Psoas muscle (tissue), 7 donors: ENCODE measurements at regions not wholly inside any gene's neighbourhood (a gene's known extent, or its start where the extent isn't known, plus 50 kb on each side); places are given as distances from the start of the nearest gene placed in this dataset.

Experiments used
- ATAC-seq, 4 donors: fragments of 200-7000 bp; cut with Tn5 transposase; one replicate each; pipeline ENCODE4 v1.9.1; 2020; ENCODE audit warnings: moderate library complexity in 3 of 4, mild to moderate bottlenecking in 2 of 4
- DNase-seq, 2 donors: peaks; one replicate each; pipeline ENCODE4 v3.0.0-alpha.2; 2020
- H3K27ac ChIP-seq: fragments of 200-600 bp; one replicate; pipeline ENCODE4 v1.8.0; 2022
- H3K27me3 ChIP-seq, 3 donors: fragments of 200-600 bp in 1 of 3; one replicate each; pipeline versions ENCODE4 v1.6.1 to v1.8.0; 2013 to 2022; ENCODE audit warnings: low read length in 2 of 3, mild to moderate bottlenecking in 2 of 3, moderate library complexity in 1 of 3; ENCODE audit not compliant: insufficient read depth in 3 of 3
- H3K36me3 ChIP-seq, 2 donors: fragments of 200-600 bp in 1 of 2; one replicate each; pipeline versions ENCODE4 v1.6.1 to v1.8.0; 2013 to 2022; ENCODE audit warnings: low read depth in 1 of 2, mild to moderate bottlenecking in 1 of 2, moderate library complexity in 1 of 2; ENCODE audit not compliant: insufficient read depth in 1 of 2
- H3K4me1 ChIP-seq: fragments of 200-600 bp; one replicate; pipeline ENCODE4 v1.8.0; 2022
- H3K4me3 ChIP-seq: fragments of 200-600 bp; one replicate; pipeline ENCODE4 v1.8.0; 2022; ENCODE audit warnings: mild to moderate bottlenecking
- H3K9me3 ChIP-seq: fragments of 200-600 bp; one replicate; pipeline ENCODE4 v1.8.0; 2022
- WGBS, 3 donors: extraction: QIAGEN DNeasy Blood & Tissue Kit; methylation state at CpG; one replicate each; pipeline versions ENCODE4 v1.1.6 to v1.1.7; 2013; 5-methylcytosine and 5-hydroxymethylcytosine counted together
- intact Hi-C, 2 donors: fragments of 100-400 bp; cut with DNase I; formaldehyde crosslinking; loops; one replicate each; pipeline versions ENCODE4 v1.11.0 to v1.14.2; 2022
- TF ChIP-seq, protein P1 (sequence below): fragments of 200-600 bp; IDR thresholded peaks from one replicate; pipeline ENCODE4 v1.8.0; 2022; ENCODE audit warnings: antibody characterized with exemption
- donor health status: healthy with polysubstance abuse.
- donor health status: DM: no; HTN: no; CAD: no; lungs with moderate emphysema.
- donor health status: Bipolar disorder and iron deficiency.
- donor health status: healthy.
- donor health status: DM: yes; HTN: yes; CAD: no.
- donor health status: DM: no; HTN: no; CAD: no.
- donor health status: DM: yes; HTN: yes; CAD: no.

DNA sequence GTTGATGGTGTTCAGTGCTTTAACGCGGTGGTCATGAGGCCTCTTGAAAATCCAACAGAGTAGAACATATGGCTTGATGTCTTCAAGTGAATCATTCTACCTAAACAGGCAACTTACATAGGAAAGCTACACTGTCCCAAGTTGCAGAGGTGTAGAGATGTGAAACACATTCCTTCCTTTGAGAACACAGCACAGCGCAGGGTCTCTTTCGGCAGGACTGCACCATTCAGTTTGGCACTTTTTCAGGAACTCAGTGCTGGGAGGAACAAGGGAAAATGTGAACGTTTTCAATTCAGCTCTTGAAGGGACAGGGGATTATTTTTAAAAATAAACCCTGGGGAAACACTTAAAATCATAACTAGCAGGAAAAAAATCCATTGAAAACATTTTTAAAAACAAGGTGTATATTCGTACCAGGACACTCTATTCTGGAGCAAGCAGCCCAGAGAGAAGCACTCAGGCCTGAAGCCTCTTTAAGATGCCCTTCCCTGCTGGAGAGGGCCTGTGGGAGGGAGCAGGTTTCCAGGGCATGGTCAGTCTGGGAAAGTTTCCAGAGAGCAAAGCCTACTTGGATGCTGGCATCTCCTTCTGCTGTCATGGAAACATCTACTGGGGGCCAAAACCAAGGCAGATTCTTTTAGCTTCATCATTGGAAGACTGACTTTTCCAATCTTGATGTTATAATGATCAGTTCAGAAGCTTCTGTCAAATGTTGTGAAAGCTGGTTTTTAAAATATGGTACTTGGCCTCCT, 60.4 kb upstream of the NPVF start:
- H3K27ac ChIP-seq: no peak overlapping the region
- 50 to 56% (median 50%) methylated on average over 6 of the region's 6 CpGs for WGBS, 3 donors
- TF ChIP-seq, protein P1, sequence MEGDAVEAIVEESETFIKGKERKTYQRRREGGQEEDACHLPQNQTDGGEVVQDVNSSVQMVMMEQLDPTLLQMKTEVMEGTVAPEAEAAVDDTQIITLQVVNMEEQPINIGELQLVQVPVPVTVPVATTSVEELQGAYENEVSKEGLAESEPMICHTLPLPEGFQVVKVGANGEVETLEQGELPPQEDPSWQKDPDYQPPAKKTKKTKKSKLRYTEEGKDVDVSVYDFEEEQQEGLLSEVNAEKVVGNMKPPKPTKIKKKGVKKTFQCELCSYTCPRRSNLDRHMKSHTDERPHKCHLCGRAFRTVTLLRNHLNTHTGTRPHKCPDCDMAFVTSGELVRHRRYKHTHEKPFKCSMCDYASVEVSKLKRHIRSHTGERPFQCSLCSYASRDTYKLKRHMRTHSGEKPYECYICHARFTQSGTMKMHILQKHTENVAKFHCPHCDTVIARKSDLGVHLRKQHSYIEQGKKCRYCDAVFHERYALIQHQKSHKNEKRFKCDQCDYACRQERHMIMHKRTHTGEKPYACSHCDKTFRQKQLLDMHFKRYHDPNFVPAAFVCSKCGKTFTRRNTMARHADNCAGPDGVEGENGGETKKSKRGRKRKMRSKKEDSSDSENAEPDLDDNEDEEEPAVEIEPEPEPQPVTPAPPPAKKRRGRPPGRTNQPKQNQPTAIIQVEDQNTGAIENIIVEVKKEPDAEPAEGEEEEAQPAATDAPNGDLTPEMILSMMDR: no peak

DNA sequence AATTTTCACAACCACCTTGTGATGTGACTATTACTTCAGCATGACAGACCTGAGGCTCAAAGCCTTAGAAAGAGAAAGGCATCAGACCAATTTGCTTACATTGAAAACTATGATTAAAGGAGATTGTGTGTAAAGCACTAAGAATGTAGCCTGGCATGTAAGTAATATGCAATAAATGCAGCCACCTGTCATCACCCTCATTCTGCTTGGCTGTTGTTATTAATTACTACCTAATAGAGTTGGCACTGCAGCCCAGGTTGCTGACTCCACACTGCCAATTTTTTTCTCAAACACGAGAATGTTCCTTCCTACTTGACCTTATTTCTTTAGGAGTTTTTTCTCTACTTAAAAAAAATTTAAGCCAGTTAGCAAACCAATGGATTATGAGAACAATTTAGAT, 61.2 kb upstream of the NPVF start:
- H3K4me1 ChIP-seq: no peaks in the 10 kb centered on the region
- no peak for DNase-seq
- TF ChIP-seq, protein P1: no peak
- no peaks in the 10 kb centered on the region for H3K9me3 ChIP-seq
- H3K27ac ChIP-seq: no peak overlapping the region
- intact Hi-C loops: no loop called here
- no peaks in the 10 kb centered on the region for H3K27me3 ChIP-seq
- no peak for ATAC-seq
- WGBS, 3 donors: 14 to 20% (median 18%) methylated on average over 1 of the region's 1 CpG
- H3K36me3 ChIP-seq: no peaks in the 10 kb centered on the region
- H3K4me3 ChIP-seq: no peak overlapping the region

More for the DNA sequence above, 60.4 kb upstream of the NPVF start:
- intact Hi-C loops: no loop called here
- Histone ChIP-seq H3K27me3 (no peaks in the 10 kb centered on the region), H3K36me3 (no peaks in the 10 kb centered on the region), H3K4me3 (no peak overlapping the region), H3K4me1 (no peaks in the 10 kb centered on the region), H3K9me3 (no peaks in the 10 kb centered on the region)
- ATAC-seq (no peak), DNase-seq (no peak)

DNA sequence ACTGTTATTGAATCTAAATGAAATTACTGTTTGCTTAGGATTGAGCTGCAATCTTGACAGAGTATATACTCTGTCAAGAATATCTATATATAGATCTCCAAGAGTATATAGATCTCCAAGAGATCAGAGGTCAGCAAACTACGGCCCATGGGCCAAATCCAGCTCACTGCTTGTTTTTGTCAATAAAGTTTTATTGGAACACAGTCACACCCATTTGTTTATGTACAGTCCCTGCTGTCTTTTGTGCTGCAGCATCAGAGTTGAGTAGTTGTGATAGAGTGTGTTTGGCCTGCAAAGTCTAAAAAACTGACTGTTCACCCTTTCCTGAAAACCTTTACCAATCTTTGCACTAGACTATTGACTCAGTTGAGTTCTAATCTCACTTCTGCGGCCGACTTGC, 66.3 kb upstream of the NPVF start:
- WGBS, 3 donors: 91 to 97% (median 94%) methylated on average over 3 of the region's 3 CpGs
- no peak overlapping the region for H3K27ac ChIP-seq
- H3K9me3 ChIP-seq: no peaks in the 10 kb centered on the region
- H3K4me1 ChIP-seq: no peaks in the 10 kb centered on the region
- no peaks in the 10 kb centered on the region for H3K36me3 ChIP-seq
- DNase-seq: no peak
- intact Hi-C loops: no loop called here
- H3K27me3 ChIP-seq: no peaks in the 10 kb centered on the region
- TF ChIP-seq, protein P1: no peak
- no peak for ATAC-seq
- H3K4me3 ChIP-seq: no peak overlapping the region

DNA sequence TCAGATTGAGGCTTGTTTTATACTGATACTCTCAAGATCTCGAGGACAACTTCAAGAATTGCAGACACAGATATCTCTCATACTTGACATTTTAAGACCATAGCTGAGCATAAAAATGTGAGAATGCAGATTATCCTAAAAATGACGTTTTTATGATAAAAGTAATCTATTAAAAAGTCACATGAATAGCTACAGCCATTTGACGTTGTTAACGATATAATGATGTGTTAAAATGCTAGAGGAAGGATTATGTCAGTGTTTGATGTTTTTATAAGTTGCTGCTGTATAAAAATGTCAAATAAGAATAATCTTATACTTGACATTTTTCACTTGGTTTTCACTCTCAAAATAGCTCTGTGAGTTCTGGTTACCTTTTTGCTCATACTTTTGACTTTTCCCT, 67.1 kb upstream of the NPVF start:
- DNase-seq (no peak), ATAC-seq (no peak)
- Histone ChIP-seq H3K4me1 (no peaks in the 10 kb centered on the region), H3K9me3 (no peaks in the 10 kb centered on the region), H3K4me3 (no peak overlapping the region), H3K27me3 (no peaks in the 10 kb centered on the region), H3K36me3 (no peaks in the 10 kb centered on the region), H3K27ac (no peak overlapping the region)
- TF ChIP-seq, protein P1: no peak
- intact Hi-C loops: no loop called here
- 53 to 65% (median 55%) methylated on average over 4 of the region's 4 CpGs for WGBS, 3 donors

DNA sequence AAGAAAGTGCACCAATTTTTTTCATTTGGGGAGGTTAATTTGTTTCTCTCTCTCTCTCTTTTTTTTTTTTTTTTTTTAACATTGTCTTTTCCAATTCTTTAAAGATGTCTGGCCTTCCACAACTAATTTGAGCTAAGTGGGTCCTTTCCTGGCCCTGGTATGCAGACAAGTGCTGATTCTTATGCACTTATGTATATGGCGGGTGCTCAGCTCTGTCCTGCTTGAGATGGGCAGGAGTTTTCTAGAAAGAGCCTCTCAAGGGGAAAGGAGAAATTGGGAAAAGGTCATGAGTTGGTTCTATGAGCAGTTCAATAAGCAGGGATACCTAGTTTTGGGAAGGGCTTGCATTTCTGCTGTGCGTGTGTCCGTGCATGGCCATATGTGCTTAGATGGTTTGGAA, 67.8 kb upstream of the NPVF start:
- Histone ChIP-seq H3K4me3 (no peak overlapping the region), H3K9me3 (no peaks in the 10 kb centered on the region), H3K27me3 (no peaks in the 10 kb centered on the region), H3K27ac (no peak overlapping the region), H3K4me1 (no peaks in the 10 kb centered on the region), H3K36me3 (no peaks in the 10 kb centered on the region)
- no peak for ATAC-seq
- TF ChIP-seq, protein P1: no peak
- no peak for DNase-seq
- 98 to 100% (median 98%) methylated on average over 3 of the region's 3 CpGs for WGBS, 3 donors
- intact Hi-C loops: no loop called here
